ENCODE measurements at regions not wholly inside any gene's neighbourhood (a gene's known extent, or its start where the extent isn't known, plus 50 kb on each side); places are given as distances from the start of the nearest gene placed in this dataset.

- no peak overlapping the region for H2BK15ac ChIP-seq (ENCODE audit: low read length)
- H2BK5ac ChIP-seq (ENCODE audit: low read length) = no peak overlapping the region
- no peak overlapping the region for H2BK12ac ChIP-seq (ENCODE audit: low read length)
- H2BK120ac ChIP-seq (ENCODE audit: low read depth, low read length) = no peak overlapping the region
- no peak overlapping the region for H2AK5ac ChIP-seq (ENCODE audit: low read depth, low read length)
- no peaks in the 10 kb centered on the region for H3K27me3 ChIP-seq (ENCODE audit: control insufficient read depth in 3 of 3, insufficient read depth in 3 of 3, low read depth in 1 of 3, low read length in 3 of 3)
- H3K4me2 ChIP-seq (ENCODE audit: insufficient read depth, low read length, poor library complexity, severe bottlenecking) = no peak overlapping the region
- no peaks in the 10 kb centered on the region for H3K36me3 ChIP-seq (replicated peaks in 1 of 2; ENCODE audit: control insufficient read depth in 2 of 2, insufficient read depth in 2 of 2, low read length in 2 of 2)
- H4K8ac ChIP-seq (ENCODE audit: low read depth, low read length) = no peak overlapping the region
- no peak overlapping the region for H4K91ac ChIP-seq (ENCODE audit: low read depth, low read length, poor library complexity)
- no peak overlapping the region for H3K14ac ChIP-seq (ENCODE audit: low read length)
- H3K4me1 ChIP-seq (ENCODE audit: control insufficient read depth in 2 of 2, insufficient read depth in 1 of 2, low read depth in 1 of 2, low read length in 2 of 2) = no peaks in the 10 kb centered on the region
- no peak overlapping the region for H3K23ac ChIP-seq (ENCODE audit: low read depth, low read length, poor library complexity)
- DNase-seq (ENCODE audit: low spot score) = no peak
- H3K9ac ChIP-seq (ENCODE audit: low read depth, low read length, poor library complexity) = no peak overlapping the region
- no peak overlapping the region for H3K4me3 ChIP-seq (ENCODE audit: low read length in 2 of 2)
- no CpG with 5 or more reads among the region's 2 CpGs for WGBS, 2 donors (ENCODE audit: extremely low coverage in 2 of 2, insufficient read length in 2 of 2, insufficient replicate concordance in 1 of 2)
- H3K9me3 ChIP-seq (replicated peaks in 1 of 2; ENCODE audit: control insufficient read depth in 2 of 2, insufficient read depth in 1 of 2, low read depth in 1 of 2, low read length in 2 of 2) = no peaks in the 10 kb centered on the region
- H3K79me1 ChIP-seq (ENCODE audit: low read depth, low read length) = no peaks in the 10 kb centered on the region
- H3K27ac ChIP-seq (replicated peaks; ENCODE audit: low read length) = no peak overlapping the region
- no peak overlapping the region for H2AFZ ChIP-seq (ENCODE audit: low read length)
- no peak overlapping the region for H3K4ac ChIP-seq (ENCODE audit: low read length)
- H3K18ac ChIP-seq (ENCODE audit: low read length) = no peak overlapping the region
These were observed 111.6 kb downstream of the BTC start for GRCh38 chr4:74682567-74683359.

GRCh38 chr4:74692972-74693371 lies 101.4 kb downstream of the BTC start:
- H3K4me3 ChIP-seq (ENCODE audit: low read length in 2 of 2) = no peak overlapping the region
- no peaks in the 10 kb centered on the region for H3K9me3 ChIP-seq (replicated peaks in 1 of 2; ENCODE audit: control insufficient read depth in 2 of 2, insufficient read depth in 1 of 2, low read depth in 1 of 2, low read length in 2 of 2)
- no peaks in the 10 kb centered on the region for H3K27me3 ChIP-seq (ENCODE audit: control insufficient read depth in 3 of 3, insufficient read depth in 3 of 3, low read depth in 1 of 3, low read length in 3 of 3)
- H2BK120ac ChIP-seq (ENCODE audit: low read depth, low read length) = no peak overlapping the region
- no peak overlapping the region for H2BK12ac ChIP-seq (ENCODE audit: low read length)
- DNase-seq (ENCODE audit: low spot score) = no peak
- H2BK5ac ChIP-seq (ENCODE audit: low read length) = no peak overlapping the region
- H3K4me2 ChIP-seq (ENCODE audit: insufficient read depth, low read length, poor library complexity, severe bottlenecking) = no peak overlapping the region
- H4K8ac ChIP-seq (ENCODE audit: low read depth, low read length) = no peak overlapping the region
- no peak overlapping the region for H3K27ac ChIP-seq (replicated peaks; ENCODE audit: low read length)
- peaks cover 0 to 1% of the 10 kb centered on the region in 2 donors for H3K4me1 ChIP-seq (ENCODE audit: control insufficient read depth in 2 of 2, insufficient read depth in 1 of 2, low read depth in 1 of 2, low read length in 2 of 2)
- no peak overlapping the region for H3K9ac ChIP-seq (ENCODE audit: low read depth, low read length, poor library complexity)
- no peak overlapping the region for H3K14ac ChIP-seq (ENCODE audit: low read length)
- no peak overlapping the region for H3K18ac ChIP-seq (ENCODE audit: low read length)
- no peak overlapping the region for H4K91ac ChIP-seq (ENCODE audit: low read depth, low read length, poor library complexity)
- no CpG with 5 or more reads among the region's 4 CpGs for WGBS, 2 donors (ENCODE audit: extremely low coverage in 2 of 2, insufficient read length in 2 of 2, insufficient replicate concordance in 1 of 2)
- no peak overlapping the region for H3K4ac ChIP-seq (ENCODE audit: low read length)
- no peaks in the 10 kb centered on the region for H3K79me1 ChIP-seq (ENCODE audit: low read depth, low read length)
- H2AFZ ChIP-seq (ENCODE audit: low read length) = no peak overlapping the region
- H3K23ac ChIP-seq (ENCODE audit: low read depth, low read length, poor library complexity) = no peak overlapping the region
- H2BK15ac ChIP-seq (ENCODE audit: low read length) = no peak overlapping the region
- H2AK5ac ChIP-seq (ENCODE audit: low read depth, low read length) = no peak overlapping the region
- no peaks in the 10 kb centered on the region for H3K36me3 ChIP-seq (replicated peaks in 1 of 2; ENCODE audit: control insufficient read depth in 2 of 2, insufficient read depth in 2 of 2, low read length in 2 of 2)
